ENCODE measurements at regions not wholly inside any gene's neighbourhood (a gene's known extent, or its start where the extent isn't known, plus 50 kb on each side); places are given as distances from the start of the nearest gene placed in this dataset.
"Not testable (repeated sequence)": the region's sequence is repeated elsewhere in the genome, so short reads cannot be mapped to it uniquely, and the experiment has no call there.

DNA sequence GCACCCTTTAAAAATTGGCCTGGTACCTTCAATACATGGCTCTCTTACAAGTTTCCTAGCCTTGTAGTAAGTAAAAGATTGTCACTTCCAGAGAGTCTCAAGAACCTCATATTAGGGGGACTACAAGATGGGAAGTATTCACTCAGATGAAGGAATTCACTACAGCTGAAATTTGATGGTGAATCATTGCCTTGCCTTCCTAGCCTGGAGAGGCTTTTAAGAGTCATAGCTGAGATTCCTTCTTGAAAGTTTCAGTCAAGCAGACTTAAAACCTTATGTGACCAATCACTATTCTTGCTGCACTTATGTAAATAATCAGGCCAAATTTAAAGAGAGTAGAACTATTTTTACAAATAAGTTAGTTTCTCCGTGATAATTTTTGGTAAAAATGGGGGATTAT, 451.6 kb downstream of the TRHDE start:
- no peak for DNase-seq

GRCh38 chr12:72729451-72730010, 457.4 kb downstream of the TRHDE start:
- no peak for DNase-seq

- DNase-seq, result no peak
Observed at GRCh38 chr12:72734581-72734980, 462.4 kb downstream of the TRHDE start.

- no peak for DNase-seq
Observed at GRCh38 chr12:72738811-72739210, 466.6 kb downstream of the TRHDE start.

- peak in 2 of 3 donors; percentile 20 to 28 for DNase-seq
Observed at GRCh38 chr12:72740064-72740463, 467.9 kb downstream of the TRHDE start.

DNA sequence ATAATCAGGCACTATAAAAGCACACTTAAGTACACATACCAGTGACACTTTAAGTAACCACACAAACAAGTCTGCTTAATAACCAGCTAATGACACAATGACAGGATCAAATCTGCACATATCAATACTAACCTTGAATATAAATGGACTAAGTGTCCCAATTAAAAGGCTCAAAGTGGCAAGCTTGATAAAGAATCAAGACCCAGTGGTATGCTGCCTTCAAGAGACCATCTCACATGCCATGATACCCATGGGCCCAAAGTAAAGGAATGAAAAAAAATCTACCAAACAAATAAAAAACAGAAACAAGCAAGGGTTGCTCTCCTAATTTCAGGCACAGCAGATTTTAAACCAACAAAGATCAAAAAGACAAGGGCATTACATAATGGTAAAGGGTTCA, 470.4 kb downstream of the TRHDE start:
- no peak for DNase-seq

DNA sequence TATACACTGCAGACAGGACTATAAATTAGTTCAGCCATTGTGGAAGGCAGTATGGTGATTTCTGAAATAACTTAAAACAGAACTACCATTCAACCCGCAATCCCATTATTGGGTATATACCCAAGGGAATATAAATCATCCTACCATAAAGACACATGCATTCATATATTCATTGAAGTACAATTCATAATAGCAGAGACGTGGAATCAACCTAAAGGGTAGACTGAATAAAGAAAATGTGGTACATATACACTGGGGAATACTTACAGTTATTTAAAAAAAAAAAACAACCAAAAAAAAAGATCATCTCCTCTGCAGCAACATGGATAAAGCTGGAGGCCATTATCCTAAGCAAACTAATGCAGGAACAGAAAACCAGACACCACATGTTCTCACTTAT, 473.9 kb downstream of the TRHDE start:
- no peak for DNase-seq

DNA sequence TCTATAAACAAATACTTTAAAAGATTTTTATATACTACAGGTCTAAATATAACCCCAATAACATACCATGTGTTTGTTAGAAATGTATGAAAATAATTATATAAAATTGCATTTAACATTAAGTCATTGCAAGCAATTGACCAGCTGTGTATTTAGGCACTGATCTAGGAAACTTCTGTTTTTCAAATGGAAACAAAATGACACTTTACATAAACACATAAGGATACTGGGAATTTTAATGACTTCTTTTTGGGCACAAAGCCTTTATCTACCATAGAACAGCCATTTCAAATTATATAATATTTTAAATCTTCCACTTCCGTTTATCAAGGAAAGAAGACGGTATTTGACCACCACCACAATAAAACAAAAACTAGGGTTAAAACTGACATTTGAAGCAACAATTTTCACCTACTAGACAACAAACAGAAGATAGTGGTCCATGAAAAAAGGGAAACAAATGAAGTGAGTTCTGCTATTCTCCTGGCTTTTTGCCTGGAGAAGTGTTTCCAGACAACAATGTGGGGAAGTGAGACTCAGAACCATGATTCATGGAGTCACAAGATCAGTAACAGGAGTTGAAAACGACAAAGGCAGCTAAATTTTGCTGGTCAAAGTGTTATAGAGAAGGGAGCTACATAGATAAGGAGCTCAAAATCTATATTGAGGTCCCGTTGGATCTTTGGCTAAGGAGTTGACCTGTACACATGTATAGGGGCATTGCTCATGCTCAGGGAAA, 475.1 kb downstream of the TRHDE start:
- DNase-seq, result peak; percentile 81 to 93 (median 92)

GRCh38 chr12:72748971-72749370, 476.8 kb downstream of the TRHDE start:
- peak; percentile 64 to 78 (median 69) for DNase-seq

DNA sequence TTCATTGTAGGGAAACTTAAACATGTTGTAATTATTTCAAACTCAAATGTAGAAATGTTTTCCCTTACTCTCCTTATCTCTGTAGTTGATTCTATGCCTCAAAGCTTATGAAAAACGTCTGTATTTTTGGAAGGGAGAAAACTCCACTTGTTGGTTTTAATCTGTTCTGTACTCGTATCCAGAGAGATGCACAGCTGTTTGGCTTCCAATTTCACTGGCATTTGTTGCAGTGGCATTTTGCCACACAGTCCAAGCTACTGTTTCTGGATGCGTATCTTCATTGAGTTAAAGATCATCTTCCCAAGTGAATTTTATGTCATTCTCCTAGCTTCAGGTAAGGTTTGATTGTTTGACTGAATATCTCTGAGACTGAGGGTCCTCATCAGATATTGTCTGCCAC, 481.4 kb downstream of the TRHDE start:
- DNase-seq, result no peak

DNA sequence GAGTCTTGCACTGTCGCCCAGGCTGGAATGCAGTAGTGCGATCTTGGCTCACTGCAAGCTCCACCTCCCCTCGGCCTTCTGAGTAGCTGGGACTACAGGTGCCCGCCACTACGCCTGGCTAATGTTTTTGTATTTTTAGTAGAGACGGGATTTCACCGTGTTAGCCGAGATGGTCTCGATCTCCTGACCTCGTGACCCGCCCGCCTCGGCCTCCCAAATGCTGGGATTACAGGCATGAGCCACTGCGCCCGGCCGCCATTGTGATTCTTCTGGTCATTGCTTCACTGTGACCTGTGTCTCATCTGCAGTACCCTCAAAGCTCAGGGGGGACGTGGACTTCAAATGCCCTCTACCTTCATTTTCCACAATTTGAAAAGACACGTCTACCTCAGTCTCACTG, 481.9 kb downstream of the TRHDE start:
- DNase-seq, result not testable (repeated sequence)

- DNase-seq, result no peak
Observed at GRCh38 chr12:72766517-72766916, 494.3 kb downstream of the TRHDE start.

GRCh38 chr12:72774023-72774422, 501.9 kb downstream of the TRHDE start:
- no peak for DNase-seq

DNA sequence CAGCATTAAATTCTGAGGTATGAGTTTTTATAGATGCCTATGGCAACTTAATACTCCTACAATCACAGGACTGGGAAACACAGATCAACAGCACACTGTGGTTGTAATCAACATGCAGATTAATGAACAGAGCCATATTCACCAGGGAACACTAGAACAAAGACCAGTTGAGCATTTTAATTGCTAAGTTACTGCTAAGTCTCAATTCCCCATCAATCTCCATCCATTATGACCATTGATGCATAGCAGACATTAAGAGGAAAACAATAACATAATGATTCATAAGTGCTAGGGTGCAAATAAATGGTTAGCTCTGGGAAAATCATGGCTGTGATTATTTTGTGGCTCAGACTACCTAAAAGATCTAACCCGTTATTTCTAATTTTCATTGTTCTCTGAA, 505.6 kb downstream of the TRHDE start:
- DNase-seq, result no peak

GRCh38 chr12:72790273-72790672, 518.1 kb downstream of the TRHDE start:
- no peak for DNase-seq

DNA sequence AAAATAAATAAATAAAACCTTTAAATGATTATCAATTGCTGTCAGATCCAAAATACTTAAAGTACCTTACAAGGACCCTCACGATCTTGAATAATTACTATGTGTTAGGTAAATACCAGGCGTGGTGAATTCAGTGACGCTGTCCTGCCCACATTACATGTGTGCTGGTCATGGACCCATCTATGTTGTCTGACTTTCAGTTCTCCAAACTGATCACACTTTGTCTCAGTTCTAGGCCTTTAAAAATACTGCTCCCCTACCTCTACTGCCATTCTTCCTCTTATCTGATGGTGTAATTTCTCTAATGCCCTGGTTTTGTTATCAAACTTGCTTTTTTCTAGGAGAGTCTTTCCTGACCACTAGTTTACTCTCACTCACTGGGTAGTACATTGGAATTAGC, 520.7 kb downstream of the TRHDE start:
- no peak for DNase-seq

- no peak for DNase-seq
Observed at GRCh38 chr12:72793796-72794195, 521.6 kb downstream of the TRHDE start.

- DNase-seq, result no peak
Observed at GRCh38 chr12:72815421-72815820, 543.3 kb downstream of the TRHDE start.

GRCh38 chr12:72828662-72829324, 556.6 kb downstream of the TRHDE start:
- DNase-seq, result no peak

DNA sequence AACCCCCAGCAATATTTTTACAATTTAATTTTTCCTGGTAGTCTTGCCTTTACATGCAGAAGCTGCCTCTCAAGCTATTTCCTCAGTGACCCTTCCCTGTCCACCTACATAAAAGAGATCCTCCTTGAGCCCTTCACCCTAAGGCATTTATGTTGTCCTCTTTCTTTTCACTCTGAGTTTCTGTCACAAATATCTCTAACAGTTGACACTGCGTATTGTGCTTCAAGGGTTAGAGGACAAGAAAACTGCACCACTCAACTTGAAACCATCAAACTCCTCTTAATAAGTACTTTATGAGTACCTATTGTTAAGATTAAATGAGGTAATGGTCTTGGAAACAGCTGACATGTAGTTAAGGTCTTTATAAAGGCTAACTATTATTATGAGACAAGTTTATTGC, 557.7 kb downstream of the TRHDE start:
- no peak for DNase-seq

- no peak for DNase-seq
Observed at GRCh38 chr12:72832024-72832423, 559.9 kb downstream of the TRHDE start.

GRCh38 chr12:72836194-72836593, 564.0 kb downstream of the TRHDE start:
- no peak for DNase-seq

- no peak for DNase-seq
Observed at GRCh38 chr12:72839696-72840095, 567.5 kb downstream of the TRHDE start.

DNA sequence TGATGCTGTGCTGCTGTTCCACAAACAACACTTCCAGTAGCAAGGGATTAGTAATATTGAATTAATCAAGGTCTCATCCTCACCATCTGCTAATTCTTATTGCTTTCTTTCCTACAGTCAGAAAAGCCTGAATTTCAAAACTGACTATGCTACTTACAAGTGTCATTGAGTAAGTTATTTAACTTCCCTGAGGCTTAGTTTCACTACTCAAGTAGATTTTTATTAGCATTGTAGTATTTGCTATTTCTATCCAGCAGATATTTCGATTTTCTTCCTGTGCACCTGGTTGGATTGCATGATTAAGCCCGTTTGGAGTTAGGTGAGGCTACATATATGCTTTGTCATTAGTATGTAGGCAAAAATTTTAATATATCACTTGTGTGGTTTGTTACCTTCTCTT, 591.5 kb downstream of the TRHDE start:
- no peak for DNase-seq

Data from suppressor macrophage treated with lipopolysaccharide for 1 hour (primary cell).